Bronchial epithelial cell (primary cell): ENCODE measurements at regions not wholly inside any gene's neighbourhood (a gene's known extent, or its start where the extent isn't known, plus 50 kb on each side); places are given as distances from the start of the nearest gene placed in this dataset.

Experiments
- DNase-seq: peaks from one replicate; pipeline ENCODE4 v3.0.0-alpha.2; 2010; ENCODE audit warnings: low read depth
- FAIRE-seq: peaks from 2 replicates; lab custom pipeline; 2011; peaks lifted over from hg19 to GRCh38; lab: Jason Lieb, UNC
- H3K27me3 ChIP-seq: 2 replicates; pipeline ENCODE4 v1.5.1; 2011; ENCODE audit warnings: low read length; ENCODE audit not compliant: control insufficient read depth, insufficient read depth
- H3K36me3 ChIP-seq: 2 replicates; pipeline ENCODE4 v1.5.1; 2011; ENCODE audit warnings: low read length; ENCODE audit not compliant: control insufficient read depth, insufficient read depth
- H3K4me3 ChIP-seq: 2 replicates; pipeline ENCODE4 v1.5.1; 2011; ENCODE audit warnings: mild to moderate bottlenecking, low read depth, low read length, control low read depth
- TF ChIP-seq, protein P1 (sequence below): IDR thresholded peaks from 2 replicates; pipeline ENCODE4 v1.5.1; 2011; ENCODE audit warnings: mild to moderate bottlenecking, moderate library complexity, low read length, control low read depth, inconsistent platforms; ENCODE audit not compliant: insufficient read depth, severe bottlenecking

DNA sequence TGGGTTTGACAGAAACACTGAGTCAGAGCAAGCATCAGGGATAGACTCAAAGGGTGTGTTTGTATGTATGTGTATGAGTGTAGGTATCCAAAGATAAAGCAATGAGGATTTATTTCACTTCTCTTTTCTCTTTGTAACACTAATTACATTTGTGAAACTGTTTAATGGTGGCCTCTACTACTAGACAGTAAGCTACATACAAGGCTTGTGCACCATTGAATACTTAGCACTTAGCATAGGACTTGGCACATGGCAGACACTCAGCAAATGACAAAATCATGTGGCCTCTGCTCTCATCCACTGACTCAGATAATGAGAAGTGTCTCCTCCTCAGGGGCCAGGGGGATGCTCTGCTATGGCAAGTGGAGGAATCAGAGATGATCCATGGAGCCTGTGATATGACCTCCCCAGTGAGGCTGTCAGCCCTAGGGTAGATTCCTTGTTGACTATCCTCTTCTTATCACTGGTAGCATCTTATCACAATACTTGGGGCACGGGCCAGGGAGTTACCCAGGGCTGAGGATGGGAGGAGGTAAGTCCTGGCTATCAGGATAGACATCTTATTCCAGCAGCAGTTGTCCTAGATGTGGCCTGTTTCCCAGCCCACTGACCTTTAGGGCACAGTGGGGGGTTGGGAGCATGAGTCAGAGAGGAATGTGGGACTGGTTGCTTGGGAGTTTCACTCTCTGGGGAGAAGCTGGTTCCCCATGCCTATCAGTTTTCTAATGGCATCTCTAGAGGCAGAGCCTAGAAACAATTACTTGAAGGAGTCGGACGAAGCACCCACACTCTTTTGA is 71.2 kb upstream of the HOXC13 start:
- TF ChIP-seq, protein P1, sequence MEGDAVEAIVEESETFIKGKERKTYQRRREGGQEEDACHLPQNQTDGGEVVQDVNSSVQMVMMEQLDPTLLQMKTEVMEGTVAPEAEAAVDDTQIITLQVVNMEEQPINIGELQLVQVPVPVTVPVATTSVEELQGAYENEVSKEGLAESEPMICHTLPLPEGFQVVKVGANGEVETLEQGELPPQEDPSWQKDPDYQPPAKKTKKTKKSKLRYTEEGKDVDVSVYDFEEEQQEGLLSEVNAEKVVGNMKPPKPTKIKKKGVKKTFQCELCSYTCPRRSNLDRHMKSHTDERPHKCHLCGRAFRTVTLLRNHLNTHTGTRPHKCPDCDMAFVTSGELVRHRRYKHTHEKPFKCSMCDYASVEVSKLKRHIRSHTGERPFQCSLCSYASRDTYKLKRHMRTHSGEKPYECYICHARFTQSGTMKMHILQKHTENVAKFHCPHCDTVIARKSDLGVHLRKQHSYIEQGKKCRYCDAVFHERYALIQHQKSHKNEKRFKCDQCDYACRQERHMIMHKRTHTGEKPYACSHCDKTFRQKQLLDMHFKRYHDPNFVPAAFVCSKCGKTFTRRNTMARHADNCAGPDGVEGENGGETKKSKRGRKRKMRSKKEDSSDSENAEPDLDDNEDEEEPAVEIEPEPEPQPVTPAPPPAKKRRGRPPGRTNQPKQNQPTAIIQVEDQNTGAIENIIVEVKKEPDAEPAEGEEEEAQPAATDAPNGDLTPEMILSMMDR, result no peak
- Histone ChIP-seq H3K36me3 (no peaks in the 10 kb centered on the region), H3K4me3 (no peak overlapping the region), H3K27me3 (peaks cover under 1% of the 10 kb centered on the region)
- DNase-seq (peak; percentile 14), FAIRE-seq (no peak)

DNA sequence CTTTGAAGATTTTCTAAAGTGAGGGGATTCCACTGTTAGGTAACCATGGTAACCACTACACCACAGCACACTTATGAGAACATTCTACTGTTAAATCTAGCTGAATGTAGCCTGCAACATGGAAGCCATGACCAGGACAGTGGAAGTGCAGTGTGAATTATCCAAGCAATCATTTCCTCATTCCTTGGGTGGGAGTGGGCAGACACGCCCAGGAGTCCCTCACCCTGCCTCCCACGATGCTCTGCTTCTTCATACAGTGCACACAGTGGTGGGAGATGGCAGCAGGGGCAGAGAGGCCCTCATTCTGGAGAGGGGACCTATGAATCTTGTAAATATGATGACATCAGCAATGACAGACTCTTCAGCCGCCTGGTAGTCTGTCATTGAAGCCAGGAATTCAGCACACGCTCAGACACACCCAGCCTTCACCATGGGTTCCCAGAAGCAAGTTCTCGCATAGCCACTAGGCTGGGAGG is 70.1 kb upstream of the HOXC13 start:
- FAIRE-seq (no peak), DNase-seq (no peak)
- TF ChIP-seq, protein P1, result no peak
- peaks cover 6% of the 10 kb centered on the region for H3K27me3 ChIP-seq
- H3K4me3 ChIP-seq, result no peak overlapping the region
- no peaks in the 10 kb centered on the region for H3K36me3 ChIP-seq

DNA sequence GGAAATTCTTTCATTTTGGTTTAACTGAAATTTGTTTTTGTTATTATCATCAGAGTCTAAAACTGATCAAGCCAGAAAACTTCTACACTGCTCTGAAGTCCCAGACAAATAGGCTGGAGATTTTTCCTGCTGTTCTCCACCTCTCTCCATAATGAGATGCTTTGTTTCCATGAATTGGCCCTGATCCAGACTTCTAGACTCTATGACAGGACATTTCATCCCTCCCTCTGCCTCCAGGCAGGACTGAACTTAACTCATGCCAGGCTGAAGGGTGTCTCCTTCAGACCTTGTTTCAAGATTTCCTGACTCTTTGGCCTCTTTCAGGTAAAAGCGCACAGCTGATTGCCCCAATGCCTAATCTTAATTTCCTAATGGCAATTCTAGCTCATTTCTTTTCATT is 69.1 kb upstream of the HOXC13 start:
- no peaks in the 10 kb centered on the region for H3K36me3 ChIP-seq
- H3K4me3 ChIP-seq, result no peak overlapping the region
- TF ChIP-seq, protein P1, result no peak
- H3K27me3 ChIP-seq, result peaks cover 6% of the 10 kb centered on the region
- FAIRE-seq (no peak), DNase-seq (peak; percentile 10)

DNA sequence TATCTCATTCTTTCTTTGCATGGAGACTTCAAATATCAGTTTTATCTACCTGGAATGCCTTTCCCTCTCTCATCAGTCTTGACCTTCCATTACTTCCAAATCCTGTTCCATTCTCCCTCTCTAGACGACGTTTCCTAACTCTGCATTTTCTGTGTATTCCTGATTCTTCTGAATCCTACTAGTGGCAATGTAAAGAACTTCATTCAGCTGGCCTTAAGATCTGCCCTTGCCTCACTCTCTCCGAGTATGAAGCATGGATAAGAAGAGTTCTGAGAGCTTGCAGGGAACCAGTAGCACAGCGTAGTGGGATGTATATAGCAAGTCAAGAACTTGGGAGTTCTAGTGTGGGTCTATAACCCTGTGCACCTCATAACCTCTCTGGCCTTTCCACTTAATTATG is 68.5 kb upstream of the HOXC13 start:
- Histone ChIP-seq H3K36me3 (no peaks in the 10 kb centered on the region), H3K27me3 (peaks cover 6% of the 10 kb centered on the region)
- FAIRE-seq, result no peak

DNA sequence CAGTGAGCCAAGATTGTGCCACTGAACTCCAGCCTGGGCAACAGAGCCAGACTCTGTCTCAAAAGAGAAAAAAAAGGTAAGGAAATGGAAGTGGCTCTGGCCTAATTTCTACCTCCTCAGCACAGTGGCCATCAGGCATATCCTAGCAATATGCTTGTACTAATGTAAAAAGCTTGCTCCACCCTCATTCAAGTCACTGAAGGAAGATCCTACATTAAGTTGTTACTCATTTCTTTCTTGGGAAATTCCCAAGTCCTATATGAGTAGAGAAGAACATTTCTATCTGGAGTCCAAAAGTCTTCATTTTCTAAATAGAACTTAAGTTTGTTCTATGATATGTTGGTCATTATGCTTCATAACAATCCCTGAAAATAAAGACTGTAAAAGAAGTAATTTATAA is 67.3 kb upstream of the HOXC13 start:
- FAIRE-seq (no peak), DNase-seq (no peak)
- TF ChIP-seq, protein P1, result no peak
- H3K4me3 ChIP-seq, result no peak overlapping the region
- no peaks in the 10 kb centered on the region for H3K36me3 ChIP-seq
- H3K27me3 ChIP-seq, result peaks cover 6% of the 10 kb centered on the region

More for the DNA sequence above, 68.5 kb upstream of the HOXC13 start:
- H3K4me3 ChIP-seq, result no peak overlapping the region
- TF ChIP-seq, protein P1, result no peak
- no peak for DNase-seq
